ENCODE measurements at regions not wholly inside any gene's neighbourhood (a gene's known extent, or its start where the extent isn't known, plus 50 kb on each side); places are given as distances from the start of the nearest gene placed in this dataset.

DNA sequence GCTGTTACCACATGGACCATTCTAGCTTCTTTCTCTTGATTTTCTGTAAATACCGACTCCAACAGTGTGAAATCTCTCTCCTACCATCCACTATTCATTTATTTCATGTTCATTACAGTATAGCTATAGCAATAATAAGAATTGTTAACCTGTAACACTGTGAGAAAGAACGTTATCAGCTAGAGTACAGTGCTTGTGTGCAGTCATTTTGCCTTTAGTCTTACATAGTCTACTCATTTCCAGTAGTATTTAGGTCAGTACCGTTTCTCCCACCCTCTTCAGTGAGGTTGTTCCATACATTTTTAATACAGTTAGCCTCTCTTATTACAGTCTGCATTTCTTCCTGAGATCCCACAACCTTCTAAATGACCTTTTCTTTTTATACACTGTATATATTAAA, 257.1 kb downstream of the LY86 start:
- DNase-seq (ENCODE audit: extremely low spot score), result no peak
- ChIA-PET POLR2A (no interaction called here), CTCF (interaction anchor here (0.6 kb wide), 1 partner anchor 133 kb away, joined by 3 read pairs; no protein-coding TSS in a partner anchor)
- TF ChIP-seq ELF4 (IDR thresholded peaks at IDR 0.05) (no peak), ZNF384 (IDR thresholded peaks at IDR 0.05) (no peak), SP1 (IDR thresholded peaks at IDR 0.05) (no peak), PKNOX1 (IDR thresholded peaks at IDR 0.05) (no peak), ARNT (IDR thresholded peaks at IDR 0.05) (no peak), LEF1 (IDR thresholded peaks at IDR 0.05; ENCODE audit: borderline replicate concordance) (no peak), SUZ12 (IDR thresholded peaks at IDR 0.05) (no peak), HDGF (IDR thresholded peaks at IDR 0.05; ENCODE audit: borderline replicate concordance) (no peak), TARDBP (IDR thresholded peaks at IDR 0.05) (no peak), L3MBTL2 (conservative IDR thresholded peaks at IDR 0.05) (no peak), NFRKB (IDR thresholded peaks at IDR 0.05) (no peak), CTBP1 (IDR thresholded peaks at IDR 0.05; ENCODE audit: borderline replicate concordance) (no peak), FOXM1 (IDR thresholded peaks at IDR 0.05; ENCODE audit: borderline replicate concordance) (no peak), BHLHE40 (IDR thresholded peaks at IDR 0.05; ENCODE audit: borderline replicate concordance) (no peak), FOXK2 (IDR thresholded peaks at IDR 0.05) (no peak)

DNA sequence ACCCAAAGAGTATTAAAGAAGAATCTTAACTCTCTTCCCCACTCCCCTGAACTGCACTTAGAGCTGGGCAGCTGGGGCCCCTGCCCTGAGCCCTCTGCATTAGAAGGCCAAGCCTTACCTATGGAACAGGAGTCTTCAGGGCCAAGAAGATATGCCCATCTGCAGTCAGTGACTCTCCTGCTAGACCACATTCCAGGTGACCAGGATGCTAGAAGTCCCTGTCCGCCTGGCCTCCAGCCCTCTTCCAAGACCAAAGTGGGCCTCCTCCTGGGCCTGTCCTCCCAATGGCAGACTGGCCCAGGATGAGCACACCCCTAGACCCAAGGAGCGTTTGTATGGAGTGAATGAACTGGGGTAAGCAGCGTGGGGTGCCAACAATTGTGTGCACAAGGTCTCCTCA, 259.1 kb downstream of the LY86 start:
- POLR2A ChIA-PET, result no interaction called here
- no peak for TF ChIP-seq LEF1 (IDR thresholded peaks at IDR 0.05; ENCODE audit: borderline replicate concordance)
- no peak for TF ChIP-seq PKNOX1 (IDR thresholded peaks at IDR 0.05)
- no peak for TF ChIP-seq L3MBTL2 (conservative IDR thresholded peaks at IDR 0.05)
- TF ChIP-seq ELF4 (IDR thresholded peaks at IDR 0.05), result no peak
- no peak for TF ChIP-seq BHLHE40 (IDR thresholded peaks at IDR 0.05; ENCODE audit: borderline replicate concordance)
- TF ChIP-seq FOXM1 (IDR thresholded peaks at IDR 0.05; ENCODE audit: borderline replicate concordance), result no peak
- no peak for TF ChIP-seq SUZ12 (IDR thresholded peaks at IDR 0.05)
- no peak for TF ChIP-seq CTBP1 (IDR thresholded peaks at IDR 0.05; ENCODE audit: borderline replicate concordance)
- TF ChIP-seq NFRKB (IDR thresholded peaks at IDR 0.05), result no peak
- TF ChIP-seq SP1 (IDR thresholded peaks at IDR 0.05), result no peak
- CTCF ChIA-PET, result interaction anchor here (0.6 kb wide), 1 partner anchor 1149 kb away, joined by 3 read pairs; no protein-coding TSS in a partner anchor
- no peak for DNase-seq (ENCODE audit: extremely low spot score)

GRCh38 chr6:6851059-6851948, 256.5 kb upstream of the RREB1 start:
- peak; percentile 52 for TF ChIP-seq L3MBTL2 (conservative IDR thresholded peaks at IDR 0.05)
- no peak for TF ChIP-seq PKNOX1 (IDR thresholded peaks at IDR 0.05)
- ChIA-PET POLR2A (no interaction called here), CTCF (interaction anchor here (1.2 kb wide), 1 partner anchor 63 kb away, joined by 3 read pairs; no protein-coding TSS in a partner anchor)
- peak; percentile 20 for DNase-seq (ENCODE audit: extremely low spot score)

- no peak for DNase-seq (ENCODE audit: extremely low spot score)
- ChIA-PET POLR2A (no interaction called here), CTCF (interaction anchor here (1.2 kb wide), 1 partner anchor 63 kb away, joined by 3 read pairs; no protein-coding TSS in a partner anchor)
- no peak for TF ChIP-seq BHLHE40 (IDR thresholded peaks at IDR 0.05; ENCODE audit: borderline replicate concordance)
- no peak for TF ChIP-seq SUZ12 (IDR thresholded peaks at IDR 0.05)
- no peak for TF ChIP-seq TARDBP (IDR thresholded peaks at IDR 0.05)
- TF ChIP-seq ARNT (IDR thresholded peaks at IDR 0.05), result no peak
- no peak for TF ChIP-seq ELF4 (IDR thresholded peaks at IDR 0.05)
- no peak for TF ChIP-seq ZNF384 (IDR thresholded peaks at IDR 0.05)
- TF ChIP-seq FOXM1 (IDR thresholded peaks at IDR 0.05; ENCODE audit: borderline replicate concordance), result no peak
- no peak for TF ChIP-seq NFRKB (IDR thresholded peaks at IDR 0.05)
- TF ChIP-seq FOXA1 (IDR thresholded peaks at IDR 0.05), result no peak
- TF ChIP-seq LEF1 (IDR thresholded peaks at IDR 0.05; ENCODE audit: borderline replicate concordance), result no peak
- no peak for TF ChIP-seq PKNOX1 (IDR thresholded peaks at IDR 0.05)
- no peak for TF ChIP-seq HDGF (IDR thresholded peaks at IDR 0.05; ENCODE audit: borderline replicate concordance)
- TF ChIP-seq SP1 (IDR thresholded peaks at IDR 0.05), result no peak
- no peak for TF ChIP-seq L3MBTL2 (conservative IDR thresholded peaks at IDR 0.05)
- TF ChIP-seq FOXK2 (IDR thresholded peaks at IDR 0.05), result no peak
- no peak for TF ChIP-seq CTBP1 (IDR thresholded peaks at IDR 0.05; ENCODE audit: borderline replicate concordance)
Observed at GRCh38 chr6:6851949-6852261, 255.9 kb upstream of the RREB1 start.

DNA sequence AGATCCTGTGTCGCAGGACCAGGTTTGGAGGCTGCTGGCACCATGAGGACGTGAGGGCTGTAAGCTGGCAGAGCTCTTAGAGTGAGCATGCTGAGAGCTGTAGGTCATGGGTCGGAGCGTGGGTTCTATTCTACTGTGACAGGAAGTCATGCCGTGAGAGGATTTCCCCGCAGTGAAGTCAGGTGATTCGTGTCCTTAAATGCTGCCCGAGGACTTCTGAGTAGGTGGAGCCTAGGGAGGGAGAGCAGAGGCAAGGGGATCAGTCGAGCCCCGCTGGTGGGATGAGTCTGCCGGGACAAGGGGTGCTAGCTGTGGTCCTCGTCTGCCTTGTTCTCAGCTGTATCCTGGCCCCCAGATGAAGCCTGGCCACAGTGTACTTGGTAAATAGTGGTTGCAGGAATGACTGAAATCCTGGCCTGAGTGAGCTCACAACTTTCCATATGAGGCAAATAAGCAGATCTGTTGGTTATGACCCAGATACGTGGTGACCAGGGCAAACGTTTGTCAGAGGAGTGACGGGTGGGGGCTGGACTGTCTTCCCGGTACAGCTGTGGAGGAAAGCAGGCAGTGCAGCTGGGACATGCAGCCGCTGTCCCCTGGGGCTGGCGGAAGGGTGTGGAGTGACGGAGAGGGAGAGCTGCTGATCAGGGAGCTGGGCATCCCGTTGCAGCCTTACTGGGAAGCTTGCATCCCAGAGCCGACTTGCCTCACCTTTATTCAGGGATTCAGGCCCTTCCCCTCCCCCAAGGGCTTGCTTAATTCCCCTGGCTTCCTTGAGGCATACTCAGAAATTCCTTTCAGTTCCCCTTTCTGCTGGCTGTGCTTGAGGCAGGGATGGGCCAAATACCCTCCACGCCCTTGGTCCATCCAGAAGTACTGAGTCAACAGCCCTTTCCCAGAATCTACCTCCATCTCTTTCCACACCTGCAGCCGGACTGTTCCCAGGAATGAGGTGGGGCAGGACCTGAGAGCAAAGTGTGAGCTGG, 250.9 kb upstream of the RREB1 start:
- CTCF ChIA-PET, result no interaction called here
- DNase-seq (ENCODE audit: extremely low spot score), result no peak
- no peak for TF ChIP-seq SP1 (IDR thresholded peaks at IDR 0.05)
- no peak for TF ChIP-seq ZNF384 (IDR thresholded peaks at IDR 0.05)
- no peak for TF ChIP-seq HDGF (IDR thresholded peaks at IDR 0.05; ENCODE audit: borderline replicate concordance)
- no peak for TF ChIP-seq PKNOX1 (IDR thresholded peaks at IDR 0.05)
- no peak for TF ChIP-seq TARDBP (IDR thresholded peaks at IDR 0.05)
- TF ChIP-seq FOXK2 (IDR thresholded peaks at IDR 0.05), result no peak
- no peak for TF ChIP-seq ARNT (IDR thresholded peaks at IDR 0.05)
- no peak for TF ChIP-seq SUZ12 (IDR thresholded peaks at IDR 0.05)
- no peak for TF ChIP-seq LEF1 (IDR thresholded peaks at IDR 0.05; ENCODE audit: borderline replicate concordance)
- no peak for TF ChIP-seq L3MBTL2 (conservative IDR thresholded peaks at IDR 0.05)
- TF ChIP-seq NFRKB (IDR thresholded peaks at IDR 0.05), result no peak
- no peak for TF ChIP-seq FOXM1 (IDR thresholded peaks at IDR 0.05; ENCODE audit: borderline replicate concordance)
- no peak for TF ChIP-seq BHLHE40 (IDR thresholded peaks at IDR 0.05; ENCODE audit: borderline replicate concordance)
- no peak for TF ChIP-seq FOXA1 (IDR thresholded peaks at IDR 0.05)
- TF ChIP-seq CTBP1 (IDR thresholded peaks at IDR 0.05; ENCODE audit: borderline replicate concordance), result no peak
- no peak for TF ChIP-seq ELF4 (IDR thresholded peaks at IDR 0.05)
- POLR2A ChIA-PET, result no interaction called here

Data from HEK293T (cell line).